ENCODE measurements at regions not wholly inside any gene's neighbourhood (a gene's known extent, or its start where the extent isn't known, plus 50 kb on each side); places are given as distances from the start of the nearest gene placed in this dataset.

GRCh38 chr13:38160131-38160530, 189.5 kb upstream of the UFM1 start:
- Histone ChIP-seq H3K9me2 (replicated peaks; ENCODE audit: low read length) (no peaks in the 10 kb centered on the region), H3K36me3 (ENCODE audit: low read depth, low read length) (no peaks in the 10 kb centered on the region), H3K4me3 (ENCODE audit: low read length) (no peak overlapping the region), H3K4me2 (ENCODE audit: low read length) (no peak overlapping the region), H4K20me1 (ENCODE audit: low read length) (no peaks in the 10 kb centered on the region), H3F3A (ENCODE audit: low read length, unreplicated experiment) (no peaks in the 10 kb centered on the region), H3K9ac (ENCODE audit: low read length) (no peak overlapping the region), H2AFZ (ENCODE audit: low read length) (no peak overlapping the region), H3K27ac (ENCODE audit: low read length) (no peak overlapping the region), H3K27me3 (ENCODE audit: low read length) (no peaks in the 10 kb centered on the region), H3K9me3 (ENCODE audit: low read length) (no peaks in the 10 kb centered on the region), H3K79me2 (ENCODE audit: low read length) (no peaks in the 10 kb centered on the region), H3K4me1 (ENCODE audit: insufficient read depth, low read length) (no peaks in the 10 kb centered on the region)
- POLR2A ChIA-PET (ENCODE audit: unreplicated experiment), result no interaction called here
- ATAC-seq, result no peak
- DNase-seq, result no peak
- no peak for TF ChIP-seq EZH2 (IDR thresholded peaks at IDR 0.05; ENCODE audit: low read length, unreplicated experiment)
- TF ChIP-seq CTCF (conservative IDR thresholded peaks at IDR 0.05; ENCODE audit: low read depth, low read length), result no peak
- TF ChIP-seq EZH2phosphoT487 (IDR thresholded peaks at IDR 0.05; ENCODE audit: borderline replicate concordance, low read length), result no peak
- no TSS peak for BruUV-seq (replicated peaks)
- intact Hi-C loops (cut with micrococcal nuclease), result no loop called here
- CTCF ChIA-PET, result no interaction called here

- Histone ChIP-seq H3K27ac (ENCODE audit: low read length) (no peak overlapping the region), H4K20me1 (ENCODE audit: low read length) (no peaks in the 10 kb centered on the region), H3K9me2 (replicated peaks; ENCODE audit: low read length) (no peaks in the 10 kb centered on the region), H3K4me3 (ENCODE audit: low read length) (no peak overlapping the region), H3F3A (ENCODE audit: low read length, unreplicated experiment) (no peaks in the 10 kb centered on the region), H3K27me3 (ENCODE audit: low read length) (no peaks in the 10 kb centered on the region), H3K4me1 (ENCODE audit: insufficient read depth, low read length) (no peaks in the 10 kb centered on the region), H3K9ac (ENCODE audit: low read length) (no peak overlapping the region), H3K36me3 (ENCODE audit: low read depth, low read length) (no peaks in the 10 kb centered on the region), H3K79me2 (ENCODE audit: low read length) (no peaks in the 10 kb centered on the region), H3K4me2 (ENCODE audit: low read length) (no peak overlapping the region), H3K9me3 (ENCODE audit: low read length) (no peaks in the 10 kb centered on the region), H2AFZ (ENCODE audit: low read length) (no peak overlapping the region)
- ATAC-seq (no peak), DNase-seq (no peak)
- ChIA-PET CTCF (no interaction called here), POLR2A (ENCODE audit: unreplicated experiment) (no interaction called here)
- BruUV-seq (replicated peaks), result no TSS peak
- no peak for TF ChIP-seq CTCF (conservative IDR thresholded peaks at IDR 0.05; ENCODE audit: low read depth, low read length)
- no peak for TF ChIP-seq EZH2 (IDR thresholded peaks at IDR 0.05; ENCODE audit: low read length, unreplicated experiment)
- TF ChIP-seq EZH2phosphoT487 (IDR thresholded peaks at IDR 0.05; ENCODE audit: borderline replicate concordance, low read length), result no peak
- intact Hi-C loops (cut with micrococcal nuclease), result no loop called here
Measured at GRCh38 chr13:38159710-38160109, 189.9 kb upstream of the UFM1 start.

- Histone ChIP-seq H3K4me3 (ENCODE audit: low read length) (no peak overlapping the region), H2AFZ (ENCODE audit: low read length) (no peak overlapping the region), H3F3A (ENCODE audit: low read length, unreplicated experiment) (no peaks in the 10 kb centered on the region), H3K9me2 (replicated peaks; ENCODE audit: low read length) (no peaks in the 10 kb centered on the region), H3K4me1 (ENCODE audit: insufficient read depth, low read length) (no peaks in the 10 kb centered on the region), H4K20me1 (ENCODE audit: low read length) (no peaks in the 10 kb centered on the region), H3K79me2 (ENCODE audit: low read length) (no peaks in the 10 kb centered on the region), H3K27me3 (ENCODE audit: low read length) (no peaks in the 10 kb centered on the region), H3K4me2 (ENCODE audit: low read length) (no peak overlapping the region), H3K27ac (ENCODE audit: low read length) (no peak overlapping the region), H3K9ac (ENCODE audit: low read length) (no peak overlapping the region), H3K36me3 (ENCODE audit: low read depth, low read length) (no peaks in the 10 kb centered on the region), H3K9me3 (ENCODE audit: low read length) (no peaks in the 10 kb centered on the region)
- DNase-seq (no peak), ATAC-seq (no peak)
- intact Hi-C loops (cut with micrococcal nuclease), result no loop called here
- POLR2A ChIA-PET (ENCODE audit: unreplicated experiment), result no interaction called here
- BruUV-seq (replicated peaks), result no TSS peak
- CTCF ChIA-PET, result no interaction called here
- no peak for TF ChIP-seq CTCF (conservative IDR thresholded peaks at IDR 0.05; ENCODE audit: low read depth, low read length)
Measured at GRCh38 chr13:38147050-38147449, 202.6 kb upstream of the UFM1 start.

Measured in PC-3 (cell line).